HG03039 (cell line): ENCODE measurements at regions not wholly inside any gene's neighbourhood (a gene's known extent, or its start where the extent isn't known, plus 50 kb on each side); places are given as distances from the start of the nearest gene placed in this dataset.
"Not testable (repeated sequence)": the region's sequence is repeated elsewhere in the genome, so short reads cannot be mapped to it uniquely, and the experiment has no call there.

Source experiments
- ATAC-seq: cut with Tn5 transposase; IDR thresholded peaks from one replicate; pipeline ENCODE4 v1.9.1; 2021; ENCODE audit warnings: mild to moderate bottlenecking, moderate library complexity; ENCODE audit not compliant: unreplicated experiment

DNA sequence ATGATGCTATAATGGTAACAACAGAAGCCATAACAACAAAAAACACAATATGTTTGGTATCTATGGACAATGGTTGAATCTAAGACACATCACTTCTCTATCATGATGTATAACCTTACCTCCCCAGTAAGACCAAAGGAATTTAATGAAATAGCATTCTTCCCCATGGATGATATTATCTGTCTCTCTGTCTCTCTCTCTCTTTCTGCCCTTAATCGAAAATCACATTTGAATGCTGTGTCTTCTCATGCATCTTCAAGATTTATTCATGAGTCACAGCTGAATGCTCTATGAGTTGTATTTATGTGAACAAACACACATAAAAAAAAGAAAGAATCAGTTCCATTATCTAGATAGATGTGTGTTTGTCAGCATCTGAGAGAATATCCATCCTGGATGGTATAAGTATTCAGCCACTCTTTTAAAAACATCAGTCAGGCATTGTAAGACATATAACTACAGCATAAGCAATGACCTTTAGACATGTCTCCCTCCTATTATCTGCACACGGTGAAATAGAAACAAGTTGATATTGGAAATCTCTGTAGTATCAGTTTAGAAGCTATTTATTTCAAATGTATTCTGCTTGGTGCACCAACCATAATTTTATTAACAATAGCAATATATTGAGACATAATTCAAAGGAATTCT lies 433.3 kb downstream of the TOX3 start:
- ATAC-seq = no peak

DNA sequence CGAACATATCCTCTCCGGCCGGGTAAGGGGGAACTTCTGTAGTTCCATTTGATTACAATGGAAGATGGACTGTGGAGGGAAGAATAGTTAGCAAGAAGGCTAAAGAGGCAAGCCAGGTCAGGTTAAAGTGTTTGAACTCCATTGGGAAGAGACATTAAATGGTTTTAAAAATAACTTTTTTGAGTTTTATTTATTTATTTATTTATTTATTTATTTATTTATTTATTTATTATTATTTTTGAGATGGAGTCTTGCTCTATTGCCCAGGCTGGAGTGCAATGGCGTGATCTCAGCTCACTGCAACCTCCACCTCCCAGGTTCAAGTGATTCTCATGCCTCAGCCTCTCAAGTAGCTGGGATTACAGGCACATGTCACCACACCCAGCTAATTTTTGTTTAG lies 441.9 kb downstream of the TOX3 start:
- ATAC-seq = not testable (repeated sequence)

DNA sequence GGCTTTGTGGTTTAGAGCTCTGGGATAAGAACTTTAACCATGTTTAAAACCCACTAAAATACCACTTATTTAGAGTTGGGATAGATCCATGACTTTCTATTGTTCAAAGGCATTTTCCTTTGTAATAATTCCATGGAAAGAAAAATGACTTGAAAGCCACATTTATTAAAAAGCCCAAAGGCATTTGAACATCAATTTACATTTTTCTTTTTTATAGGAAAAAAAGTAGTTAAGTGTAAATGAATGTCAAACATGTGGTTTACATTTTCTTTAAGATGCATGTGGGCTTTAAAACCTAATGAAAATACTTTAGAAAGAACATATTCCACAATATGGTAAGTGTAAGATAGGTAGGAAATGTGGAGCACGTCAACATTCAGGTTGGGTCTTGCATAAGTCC lies 443.2 kb downstream of the TOX3 start:
- ATAC-seq = no peak

DNA sequence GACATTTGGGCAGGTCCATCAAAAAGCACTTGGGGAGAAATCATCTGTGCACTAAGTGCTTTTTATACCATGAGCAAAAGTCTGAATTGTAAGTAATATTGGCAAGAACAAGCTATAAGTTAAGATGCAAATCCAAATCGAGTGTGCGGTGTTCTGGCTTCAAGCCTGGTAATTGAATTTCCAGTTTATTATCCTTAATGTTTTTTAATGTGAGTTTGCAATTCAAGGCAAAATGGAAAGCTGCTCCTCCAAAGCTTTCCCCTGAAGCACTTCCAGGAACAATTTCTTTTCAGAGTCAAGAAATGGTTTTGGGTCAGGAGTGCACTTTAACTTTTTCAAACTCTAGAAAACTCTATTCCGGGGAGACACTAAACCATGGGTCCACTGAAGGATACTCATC lies 445.7 kb downstream of the TOX3 start:
- no peak for ATAC-seq

DNA sequence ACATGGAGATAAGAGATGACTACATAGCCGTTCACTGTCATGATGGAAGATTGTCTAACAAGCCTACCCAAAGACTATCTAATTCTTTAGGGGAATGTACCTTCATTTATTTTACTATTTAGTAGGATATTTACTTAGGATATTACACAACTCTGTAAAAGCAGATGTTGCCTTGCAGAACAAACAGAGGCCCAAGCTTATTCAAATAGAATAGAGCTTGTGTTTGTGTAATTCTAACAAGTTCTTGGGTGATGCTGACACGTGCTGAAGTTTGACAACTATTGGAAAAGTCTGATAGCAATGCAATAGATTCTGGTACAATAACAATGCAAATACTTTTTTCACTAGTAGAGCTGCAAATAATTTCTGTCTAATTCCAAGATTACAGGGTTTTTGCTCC lies 447.6 kb downstream of the TOX3 start:
- ATAC-seq = no peak

DNA sequence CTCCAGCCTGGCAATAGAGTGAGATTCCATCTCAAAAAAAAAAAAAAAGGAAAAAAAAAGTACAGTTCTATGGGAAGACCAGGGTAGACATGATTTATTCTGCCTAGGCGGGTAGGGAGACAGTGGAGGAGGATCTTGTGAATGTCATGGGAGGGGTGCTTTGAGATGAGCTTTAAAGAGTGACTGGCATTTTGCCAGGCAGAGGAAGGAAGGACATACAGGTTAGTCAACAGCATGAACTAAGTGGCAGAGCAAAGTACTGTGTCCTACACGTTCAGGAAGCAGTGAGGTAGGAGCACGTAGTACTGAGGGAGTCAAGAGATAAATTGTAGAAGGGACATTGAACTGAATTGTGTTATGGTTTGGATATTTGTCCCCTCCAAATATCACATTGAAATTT lies 451.5 kb downstream of the TOX3 start:
- ATAC-seq = no peak

DNA sequence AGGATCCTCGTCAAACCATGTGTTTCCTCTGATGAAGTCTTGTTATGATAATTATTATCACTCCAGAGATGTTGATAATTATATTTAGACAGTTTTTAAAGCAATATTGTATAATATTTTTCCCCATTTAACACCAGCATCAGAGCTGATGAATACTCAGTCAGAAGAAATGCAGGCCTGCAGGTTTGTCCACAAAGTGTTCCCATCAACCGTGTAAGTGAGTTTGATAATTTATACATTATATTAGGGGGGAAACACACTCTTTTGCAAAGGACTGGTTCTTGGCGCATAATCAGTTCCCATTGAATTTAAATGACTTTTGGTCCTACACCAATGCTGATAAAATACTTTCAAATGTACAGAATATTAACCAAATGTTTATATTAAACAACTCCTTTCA lies 454.8 kb downstream of the TOX3 start:
- ATAC-seq = no peak

DNA sequence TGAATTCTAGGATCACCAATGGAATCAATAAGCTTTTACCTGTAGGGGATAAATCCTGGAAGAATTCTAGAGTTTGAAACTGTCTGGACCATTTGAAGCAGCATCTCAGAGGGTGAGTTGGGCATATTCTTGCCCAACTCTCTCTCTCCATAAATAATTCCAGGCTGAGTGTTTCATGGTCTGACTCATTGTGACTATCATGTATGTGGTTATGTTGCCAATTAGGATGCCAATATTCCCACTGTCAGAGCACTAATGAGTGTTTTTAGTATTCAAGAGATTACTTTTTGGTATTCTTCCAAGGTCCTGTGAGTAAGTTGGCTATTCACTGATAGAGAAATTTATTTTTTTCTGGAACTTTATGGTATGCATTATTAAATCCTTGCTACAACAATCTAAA lies 456.9 kb downstream of the TOX3 start:
- no peak for ATAC-seq

DNA sequence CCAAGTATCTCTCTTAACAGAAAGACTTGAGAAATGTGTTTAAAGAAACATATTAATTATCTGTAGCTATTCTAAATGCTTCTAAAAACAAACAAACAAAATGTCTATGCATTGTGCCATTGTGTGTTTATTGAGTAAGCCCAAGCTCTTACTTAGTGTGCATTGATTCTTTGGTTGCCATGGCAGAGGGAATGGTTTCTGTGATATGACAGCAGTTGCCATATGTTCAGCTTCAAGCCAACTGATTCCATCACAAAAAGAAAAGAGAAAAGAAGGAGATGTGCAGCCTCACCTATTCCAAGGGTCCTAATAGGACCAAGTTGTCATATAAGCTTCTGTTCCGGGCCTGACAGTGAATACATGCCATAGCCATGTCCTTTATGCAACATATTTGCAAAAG lies 457.5 kb downstream of the TOX3 start:
- no peak for ATAC-seq

DNA sequence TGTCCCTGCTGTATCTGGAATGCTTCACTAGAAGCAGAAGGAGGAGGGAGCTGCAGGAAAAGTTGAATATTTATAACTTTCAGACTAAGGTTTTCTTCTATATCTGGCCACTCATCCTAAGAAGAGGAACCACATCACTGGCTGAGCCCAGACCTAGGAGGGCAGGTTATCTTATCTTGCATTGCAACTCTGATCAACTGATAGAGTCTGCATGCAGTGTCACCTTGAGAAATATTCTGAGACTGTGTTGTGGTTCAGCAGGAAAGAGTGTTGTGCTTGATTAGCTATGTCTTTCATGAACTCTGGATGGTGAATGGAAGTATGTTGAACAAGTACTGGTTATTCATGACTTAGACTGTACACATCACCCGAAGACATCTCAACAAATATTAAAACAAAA lies 460.0 kb downstream of the TOX3 start:
- no peak for ATAC-seq

DNA sequence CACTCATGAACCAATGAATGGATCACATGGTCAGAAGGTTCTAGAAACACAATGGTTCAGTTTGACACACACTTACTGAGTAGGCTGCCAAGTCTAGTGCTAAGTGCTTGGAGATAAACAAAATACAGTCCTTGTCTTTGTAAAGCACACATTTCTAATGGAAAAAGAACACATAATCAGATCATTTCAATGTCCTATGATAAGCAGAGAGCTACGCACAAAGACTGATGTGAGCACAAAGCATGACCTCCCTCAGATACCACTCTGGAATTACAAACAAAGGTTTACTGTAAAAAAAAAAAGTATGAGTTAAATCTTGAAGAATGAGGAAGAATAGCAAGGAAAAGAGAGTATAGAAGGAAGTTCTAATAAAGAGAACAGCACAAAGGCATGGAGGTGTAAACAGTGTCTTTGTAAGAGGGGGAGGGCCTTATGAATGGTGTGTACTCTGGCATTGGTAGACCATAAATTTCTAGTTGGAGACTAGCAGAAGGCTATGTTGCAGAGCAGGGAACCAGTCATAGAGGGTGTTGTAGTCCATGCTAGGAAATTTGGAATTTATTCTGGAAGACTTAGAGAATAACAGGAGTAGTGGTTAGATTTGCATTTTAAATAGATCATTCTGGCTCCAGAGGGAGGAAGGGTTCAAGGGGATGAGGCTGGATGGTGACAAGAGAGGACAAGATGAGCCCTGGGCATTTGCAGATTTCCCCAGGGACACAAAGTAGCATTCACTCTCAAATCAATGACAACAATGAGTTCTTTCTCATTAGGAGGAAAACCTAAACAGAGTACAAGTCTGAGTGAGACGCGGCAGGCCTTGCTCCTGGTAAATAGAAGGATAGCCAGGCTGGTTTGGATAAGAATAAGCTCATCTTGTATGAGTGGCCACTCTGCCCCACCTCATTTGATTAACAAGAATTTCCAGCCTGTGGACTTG lies 468.0 kb downstream of the TOX3 start:
- no peak for ATAC-seq

DNA sequence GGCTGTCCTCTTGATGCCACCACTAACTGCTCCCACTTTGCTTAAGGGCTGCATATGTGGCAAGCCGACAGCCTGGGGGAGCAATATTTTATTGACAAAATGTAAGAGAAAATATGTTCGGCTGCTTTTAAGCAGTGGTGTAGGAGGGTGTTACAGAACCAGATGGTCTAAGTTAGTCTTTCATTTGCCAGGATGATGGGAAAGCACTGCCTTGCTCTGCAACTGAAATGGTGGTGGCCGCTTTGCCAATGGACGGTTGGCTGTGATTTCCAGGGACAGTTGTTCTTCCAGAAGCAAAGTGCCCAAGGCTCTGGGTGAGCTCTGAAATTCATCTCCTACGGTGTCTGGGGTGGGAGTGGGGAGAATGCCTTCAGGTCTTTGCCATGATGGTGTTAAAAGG lies 469.3 kb downstream of the TOX3 start:
- no peak for ATAC-seq

DNA sequence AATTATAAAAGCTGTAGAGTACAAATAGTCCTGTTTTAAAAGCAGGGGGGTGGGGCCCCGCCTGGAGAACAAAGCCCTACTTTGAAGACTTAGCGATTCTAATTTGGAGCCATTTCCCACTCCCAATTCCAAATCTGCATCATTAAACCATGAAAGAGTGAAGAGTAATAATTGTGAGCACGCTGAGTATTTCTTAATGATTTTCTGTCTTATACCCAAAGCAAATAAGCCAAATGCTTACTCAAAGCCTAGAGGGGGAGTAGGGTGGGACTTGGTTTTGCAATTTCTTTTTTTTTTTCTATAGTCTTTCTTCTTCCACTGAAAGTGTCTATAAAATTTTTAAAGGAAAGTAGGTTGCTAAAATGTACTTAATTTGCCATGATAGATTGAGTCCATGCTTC lies 470.1 kb downstream of the TOX3 start:
- ATAC-seq = no peak

DNA sequence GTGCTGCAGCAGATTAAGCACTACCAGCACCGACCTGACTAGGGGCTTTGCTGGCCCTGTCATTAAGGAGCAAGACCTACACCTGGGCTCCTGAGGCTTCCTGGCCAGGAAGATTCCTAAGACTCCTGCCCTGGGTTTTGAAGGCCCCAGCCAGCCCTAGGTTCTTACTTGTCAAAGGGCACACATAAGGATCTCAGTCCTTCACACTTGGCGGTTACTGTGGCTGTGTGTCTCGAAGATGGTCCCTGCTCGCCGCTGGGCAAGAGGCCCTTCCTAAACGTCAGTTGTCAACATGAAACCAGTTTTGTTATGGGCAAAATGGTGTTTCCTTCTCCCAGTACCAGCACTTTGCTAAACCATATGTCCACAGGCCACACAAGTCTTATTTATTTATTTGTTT lies 470.6 kb downstream of the TOX3 start:
- ATAC-seq = no peak

DNA sequence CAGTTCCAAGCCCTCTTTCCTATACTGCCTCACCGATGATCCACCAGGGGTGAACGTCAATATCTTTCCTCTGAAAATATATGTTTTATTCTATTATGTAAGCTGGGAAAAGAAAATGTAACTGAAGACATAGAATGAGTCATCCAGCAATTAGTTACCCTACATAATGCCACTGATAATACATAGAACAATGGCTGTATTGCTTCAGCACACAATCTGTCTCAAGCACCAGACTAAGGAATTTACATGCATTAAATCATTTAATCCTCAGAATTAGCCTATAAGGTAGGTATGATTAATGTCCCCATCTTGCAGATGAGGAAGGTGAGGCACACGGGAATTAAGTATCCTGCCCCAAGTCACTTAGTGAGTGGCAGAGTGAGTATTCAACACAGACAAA lies 472.8 kb downstream of the TOX3 start:
- ATAC-seq = no peak

DNA sequence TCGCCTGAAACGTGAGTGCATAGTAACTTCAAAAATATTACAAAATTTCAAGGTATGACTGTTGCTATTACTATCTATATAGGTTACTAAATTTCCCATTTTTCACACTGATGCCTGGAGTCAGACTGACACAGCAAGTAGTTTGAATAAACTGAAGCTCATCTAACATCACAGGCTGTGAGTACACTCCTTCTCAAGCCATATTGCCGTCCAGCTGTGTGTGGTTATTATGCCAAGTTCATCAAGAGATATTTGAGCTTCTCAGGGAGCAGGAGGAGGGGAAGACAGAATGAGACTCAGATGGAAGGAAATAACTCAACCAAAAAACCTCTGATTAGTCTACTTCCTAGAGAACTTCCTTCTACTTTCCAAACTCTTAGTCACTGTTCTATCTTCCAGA lies 473.9 kb downstream of the TOX3 start:
- ATAC-seq = no peak

DNA sequence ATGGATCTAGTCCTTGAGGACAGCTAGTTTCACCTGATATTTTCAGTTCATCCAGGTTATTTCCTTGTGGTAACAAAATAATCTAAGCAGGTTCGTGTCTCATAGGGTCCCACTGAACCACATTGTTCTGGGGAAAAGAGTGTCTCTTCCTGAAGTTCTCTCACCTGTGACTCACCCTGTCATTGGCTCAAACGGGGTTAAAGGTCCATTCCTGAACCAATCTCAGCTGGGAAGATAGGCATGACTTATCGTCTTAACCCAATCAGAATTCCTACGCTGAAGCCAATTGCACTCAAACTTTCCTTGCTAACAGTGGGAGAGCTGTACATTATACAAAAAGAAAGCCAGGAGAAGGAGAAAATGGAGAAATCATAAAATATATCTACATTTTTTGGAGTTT lies 475.8 kb downstream of the TOX3 start:
- ATAC-seq = no peak

DNA sequence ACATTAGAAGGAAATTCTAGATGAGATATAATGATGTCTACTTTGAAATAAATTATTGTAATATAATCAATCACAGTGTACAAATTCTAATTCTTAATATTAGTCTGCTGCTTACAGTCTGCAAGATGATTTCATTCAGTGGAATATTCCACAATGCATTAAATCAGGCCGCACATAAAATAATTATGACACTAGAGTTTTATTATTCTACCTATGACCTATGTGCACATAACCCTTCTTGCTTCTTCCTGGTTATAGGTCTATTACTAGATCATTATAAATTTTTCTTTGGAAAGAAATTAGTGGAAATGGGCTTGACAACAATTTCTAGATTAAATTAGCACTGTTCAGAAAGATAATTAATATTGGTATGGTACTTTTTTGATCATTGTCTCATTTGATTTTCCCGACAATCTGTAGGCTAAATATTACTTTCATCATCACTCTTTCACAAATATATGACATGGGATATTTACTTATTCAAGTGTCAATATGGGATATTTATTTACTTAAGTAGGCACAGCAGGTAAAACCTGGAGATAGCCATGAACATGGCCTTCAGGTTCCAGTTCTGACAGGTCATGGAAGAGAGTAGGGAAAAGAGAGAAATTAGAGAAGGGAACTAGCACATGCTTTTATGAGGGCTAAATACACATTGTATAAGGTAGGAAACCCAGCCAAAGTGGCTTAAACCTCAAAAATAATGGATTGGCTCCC lies 476.4 kb downstream of the TOX3 start:
- ATAC-seq = no peak

DNA sequence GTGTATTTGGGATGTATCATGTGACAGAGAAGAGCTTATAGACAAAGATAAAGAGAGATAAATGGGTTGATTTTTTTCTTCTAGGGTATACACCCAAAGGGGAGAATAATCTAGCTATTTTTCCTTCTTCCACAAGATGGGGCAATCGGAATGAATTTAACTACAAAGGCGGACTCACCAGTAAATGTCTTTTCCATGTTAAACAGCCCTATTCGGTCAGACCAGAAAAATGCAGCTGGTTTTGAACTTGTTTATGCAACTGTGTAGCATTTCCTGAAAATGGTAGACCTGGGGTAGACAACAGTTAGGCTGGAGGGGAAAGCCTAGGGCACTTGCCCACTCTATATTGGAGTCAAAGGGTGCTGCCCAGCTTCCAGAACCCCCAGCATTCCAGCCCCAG lies 477.1 kb downstream of the TOX3 start:
- ATAC-seq = no peak

DNA sequence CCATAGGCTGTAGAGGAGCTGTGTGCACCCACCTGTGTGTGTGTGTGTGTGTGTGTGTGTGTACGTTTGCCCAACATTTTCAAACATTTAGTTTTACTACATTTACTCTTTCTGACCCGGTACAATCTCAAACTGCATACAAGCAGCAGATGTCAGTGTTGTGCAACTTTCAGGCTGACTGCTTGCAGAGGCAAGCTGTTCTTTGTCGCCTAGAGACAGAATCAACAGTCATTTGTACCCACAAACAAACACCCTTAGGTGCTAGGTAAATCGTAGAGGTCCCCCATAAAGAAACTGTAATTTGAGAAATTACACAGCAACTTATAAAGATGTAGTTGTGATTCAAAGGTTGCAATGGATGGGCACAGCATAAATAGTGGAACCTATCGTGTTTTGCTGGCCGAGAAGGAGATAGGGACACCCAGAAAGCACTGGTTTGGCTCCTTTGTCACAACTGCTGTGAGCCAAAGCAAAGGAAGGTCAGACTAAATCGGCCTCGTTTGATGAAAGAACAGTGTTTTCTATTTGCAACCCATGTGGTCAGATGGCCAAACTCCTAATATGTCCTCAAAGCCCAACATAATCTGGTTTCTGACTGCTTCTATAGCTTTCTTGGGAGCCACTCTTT lies 478.4 kb downstream of the TOX3 start:
- ATAC-seq = no peak

DNA sequence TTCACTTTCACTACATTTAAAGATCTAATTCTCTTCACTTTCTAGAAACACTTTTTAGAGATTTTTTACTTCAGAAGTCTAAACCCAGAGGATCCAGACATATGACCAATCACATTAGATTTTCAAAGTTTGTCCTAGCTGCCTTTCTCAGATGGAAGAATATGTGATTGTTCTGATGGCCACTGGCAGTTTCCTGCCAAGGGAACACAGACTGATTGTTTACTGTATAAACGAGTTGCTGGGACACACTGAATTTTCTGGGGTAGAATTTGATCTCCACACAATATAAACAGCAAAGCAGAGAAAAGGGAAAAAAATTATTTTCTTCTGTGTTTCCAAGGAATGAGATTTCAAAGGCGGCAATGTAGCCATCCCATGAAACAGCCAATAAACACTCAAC lies 480.0 kb downstream of the TOX3 start:
- no peak for ATAC-seq
